GM10266 (cell line): ENCODE measurements at regions not wholly inside any gene's neighbourhood (a gene's known extent, or its start where the extent isn't known, plus 50 kb on each side); places are given as distances from the start of the nearest gene placed in this dataset.
"Not testable (repeated sequence)": the region's sequence is repeated elsewhere in the genome, so short reads cannot be mapped to it uniquely, and the experiment has no call there.

Experiments
- DNase-seq: peaks from one replicate; pipeline ENCODE4 v3.0.0; 2012; ENCODE audit errors: extremely low spot score
- TF ChIP-seq, protein P1 (sequence below): IDR thresholded peaks from 2 replicates; pipeline ENCODE4 v1.5.1; 2012; ENCODE audit warnings: mild to moderate bottlenecking, low read depth; ENCODE audit not compliant: control insufficient read depth, insufficient read depth; ENCODE audit errors: missing control alignments

DNA sequence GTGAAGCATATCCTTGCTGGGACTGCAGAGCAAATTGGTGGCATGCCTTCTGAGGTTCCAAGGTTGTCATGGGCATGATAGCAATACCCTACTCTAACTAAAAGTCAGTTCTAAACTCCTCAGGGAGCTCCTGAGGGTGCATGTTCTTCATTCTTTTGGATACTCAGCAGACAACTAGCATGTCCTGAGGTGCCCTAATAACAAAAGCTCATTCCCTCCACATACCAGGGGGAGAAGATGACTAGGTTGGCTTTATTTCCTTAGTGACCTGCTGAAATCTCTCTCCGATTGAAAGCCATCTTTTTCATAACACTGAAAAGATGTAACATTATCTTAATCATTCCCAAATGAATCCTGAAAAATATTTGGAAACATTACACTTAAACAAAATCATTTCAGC lies 188.7 kb upstream of the IGF1 start:
- TF ChIP-seq, protein P1, sequence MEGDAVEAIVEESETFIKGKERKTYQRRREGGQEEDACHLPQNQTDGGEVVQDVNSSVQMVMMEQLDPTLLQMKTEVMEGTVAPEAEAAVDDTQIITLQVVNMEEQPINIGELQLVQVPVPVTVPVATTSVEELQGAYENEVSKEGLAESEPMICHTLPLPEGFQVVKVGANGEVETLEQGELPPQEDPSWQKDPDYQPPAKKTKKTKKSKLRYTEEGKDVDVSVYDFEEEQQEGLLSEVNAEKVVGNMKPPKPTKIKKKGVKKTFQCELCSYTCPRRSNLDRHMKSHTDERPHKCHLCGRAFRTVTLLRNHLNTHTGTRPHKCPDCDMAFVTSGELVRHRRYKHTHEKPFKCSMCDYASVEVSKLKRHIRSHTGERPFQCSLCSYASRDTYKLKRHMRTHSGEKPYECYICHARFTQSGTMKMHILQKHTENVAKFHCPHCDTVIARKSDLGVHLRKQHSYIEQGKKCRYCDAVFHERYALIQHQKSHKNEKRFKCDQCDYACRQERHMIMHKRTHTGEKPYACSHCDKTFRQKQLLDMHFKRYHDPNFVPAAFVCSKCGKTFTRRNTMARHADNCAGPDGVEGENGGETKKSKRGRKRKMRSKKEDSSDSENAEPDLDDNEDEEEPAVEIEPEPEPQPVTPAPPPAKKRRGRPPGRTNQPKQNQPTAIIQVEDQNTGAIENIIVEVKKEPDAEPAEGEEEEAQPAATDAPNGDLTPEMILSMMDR, result no peak
- no peak for DNase-seq

DNA sequence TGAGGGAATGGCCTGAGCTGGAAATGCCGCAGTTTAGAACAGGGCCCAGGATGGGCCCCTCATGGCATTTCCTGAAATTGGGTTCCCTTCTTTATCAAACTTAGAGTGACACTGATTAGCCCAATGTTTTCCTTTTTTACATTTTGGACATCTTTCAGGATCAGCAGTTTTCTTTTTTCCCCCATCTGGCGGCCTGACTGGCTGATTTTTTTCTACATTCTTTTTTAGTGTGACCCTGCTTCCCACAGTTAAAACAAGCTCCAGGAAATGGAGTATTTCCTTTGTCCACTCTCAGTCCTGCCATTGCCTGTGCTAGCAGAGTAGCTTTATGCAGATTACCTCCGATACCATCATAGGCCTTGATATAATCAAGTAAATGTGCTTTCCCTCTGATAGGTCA lies 185.8 kb upstream of the IGF1 start:
- DNase-seq, result not testable (repeated sequence)

DNA sequence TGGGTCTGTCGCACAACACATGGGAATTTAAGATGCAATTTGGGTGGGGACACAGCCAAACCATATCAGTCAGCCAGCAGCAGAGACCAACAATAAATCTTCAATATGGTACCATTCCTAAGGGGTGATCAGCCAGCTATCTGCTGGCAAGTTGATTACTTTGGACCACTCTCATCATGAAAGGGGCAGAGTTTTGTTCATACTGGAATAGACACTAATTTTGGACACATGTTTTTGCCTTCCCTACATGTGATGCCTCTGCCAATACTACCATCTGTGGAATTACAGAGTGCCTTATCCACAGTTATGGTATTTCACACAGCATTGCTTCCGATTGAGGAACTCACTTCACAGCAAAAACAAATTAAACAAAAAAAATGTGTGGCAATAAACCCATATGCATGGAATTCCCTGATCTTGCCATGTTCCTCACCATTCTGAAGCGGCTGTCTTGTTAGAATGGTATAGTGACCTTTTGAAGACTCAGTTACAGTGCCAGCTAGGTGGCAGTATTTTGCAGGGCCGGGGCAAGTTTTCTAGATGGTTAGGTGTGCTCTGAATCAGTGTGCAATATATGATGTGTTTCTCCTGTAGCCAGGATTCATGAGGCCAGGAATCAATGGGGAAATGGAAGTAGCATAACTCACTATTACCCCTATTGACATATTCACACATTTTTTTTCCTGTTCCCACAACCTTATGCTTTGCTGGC lies 179.0 kb upstream of the IGF1 start:
- DNase-seq, result no peak
- TF ChIP-seq, protein P1, result peak; percentile 22

DNA sequence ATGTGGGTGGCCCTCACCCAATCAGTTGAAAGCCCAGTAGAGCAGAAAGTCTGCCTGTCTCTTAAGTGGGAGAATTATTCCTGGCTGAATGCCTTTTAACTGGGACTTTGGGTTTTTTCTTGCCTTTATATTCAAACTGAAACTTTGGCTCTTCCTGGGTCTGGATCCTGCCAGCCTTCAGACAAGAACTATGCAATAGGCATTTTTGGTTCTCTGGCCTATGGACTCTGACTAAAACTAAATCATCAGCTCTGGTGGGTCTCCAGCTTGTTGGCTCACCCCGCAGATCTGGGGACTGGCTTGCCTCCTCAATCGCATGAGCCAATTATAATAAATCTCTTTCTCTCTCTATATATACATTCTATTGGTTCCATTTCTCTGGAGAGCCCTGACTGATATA lies 173.0 kb upstream of the IGF1 start:
- no peak for DNase-seq
- TF ChIP-seq, protein P1, result no peak

DNA sequence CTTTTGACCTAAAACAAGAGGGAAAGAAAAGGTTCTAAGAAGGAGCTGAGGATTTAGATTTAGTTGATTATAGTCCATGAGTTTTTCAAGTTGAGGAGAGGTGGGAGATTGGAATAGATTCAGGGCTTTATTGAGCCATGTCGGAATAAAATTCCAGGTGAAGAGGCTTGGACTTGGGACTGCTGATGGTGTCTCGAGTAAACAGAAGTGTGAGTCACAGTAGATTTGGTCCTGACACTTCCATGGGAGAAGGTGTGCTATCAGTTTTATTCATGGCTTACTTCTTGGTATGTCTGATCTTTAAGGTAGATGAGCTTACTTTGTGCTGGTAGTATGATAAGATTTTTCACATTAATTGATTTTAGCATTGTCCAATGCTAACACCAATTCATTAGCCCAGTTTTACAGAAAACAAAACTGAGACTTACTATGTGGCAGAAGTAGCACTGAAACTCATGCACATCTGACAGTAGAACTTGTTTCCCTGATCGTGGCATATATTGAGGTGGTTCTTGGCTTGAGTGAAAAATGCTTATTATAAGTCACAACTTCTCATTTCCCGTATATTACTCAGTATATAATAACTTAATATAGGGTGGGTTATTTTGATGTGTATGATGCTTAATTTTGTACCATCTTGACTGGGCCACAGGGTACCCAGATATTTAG lies 172.4 kb upstream of the IGF1 start:
- DNase-seq, result no peak
- TF ChIP-seq, protein P1, result no peak

DNA sequence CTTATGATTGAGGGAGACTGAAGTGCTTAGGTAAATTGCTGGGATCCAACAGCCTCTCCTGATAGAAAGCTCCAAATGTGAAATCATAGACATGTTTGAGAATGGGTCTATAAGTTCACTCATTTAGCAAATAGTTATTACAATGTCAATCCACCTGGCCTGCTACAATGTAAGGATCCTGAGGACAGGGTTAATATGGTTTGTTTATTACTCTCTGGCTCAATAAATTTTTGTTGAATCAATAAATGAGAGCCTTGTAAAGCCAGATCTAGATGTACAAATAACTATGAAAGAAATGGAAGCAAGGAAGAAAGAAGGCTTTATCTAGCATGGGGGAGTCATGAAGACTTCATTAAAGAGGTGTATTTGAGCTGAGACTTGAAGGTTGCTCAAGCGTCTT lies 165.6 kb upstream of the IGF1 start:
- DNase-seq, result no peak
- TF ChIP-seq, protein P1, result no peak

DNA sequence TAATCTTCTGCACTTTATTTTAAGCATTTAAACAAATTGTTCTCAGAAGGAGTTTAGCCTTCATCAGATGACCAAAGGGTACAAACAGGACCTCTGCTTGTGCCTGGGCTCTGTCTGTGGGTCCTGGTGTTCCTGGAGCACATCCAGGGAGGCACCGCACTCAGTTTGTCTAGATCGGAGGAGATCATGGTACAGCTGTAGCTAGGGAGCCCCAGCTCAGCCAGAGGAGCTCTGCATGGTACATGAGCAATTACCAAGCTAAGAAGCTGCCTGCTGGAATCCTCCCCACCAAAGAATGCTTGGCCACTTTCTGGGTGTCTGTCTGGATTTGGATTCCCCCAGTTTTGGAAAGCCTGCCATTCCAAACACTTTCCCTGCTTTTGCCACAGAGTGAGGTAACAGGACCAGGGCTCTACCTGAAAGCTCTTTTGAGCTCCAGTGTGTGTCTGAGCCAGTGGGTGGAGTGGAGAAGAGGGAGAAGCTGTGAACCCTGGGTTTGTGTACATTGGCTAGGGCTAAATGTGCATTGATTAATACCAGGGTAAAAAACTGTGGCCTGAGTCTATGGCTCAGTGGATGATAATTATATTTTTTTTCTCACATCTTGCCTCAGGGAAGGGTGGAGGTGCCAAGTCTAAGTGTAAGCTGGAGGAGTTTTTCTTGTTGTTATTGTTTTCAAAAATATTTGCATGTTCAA lies 163.7 kb upstream of the IGF1 start:
- TF ChIP-seq, protein P1, result no peak
- no peak for DNase-seq
